ENCODE measurements at regions not wholly inside any gene's neighbourhood (a gene's known extent, or its start where the extent isn't known, plus 50 kb on each side); places are given as distances from the start of the nearest gene placed in this dataset.

GRCh38 chr11:92787638-92788037 is 181.8 kb upstream of the MTNR1B start:
- no peak for DNase-seq
- Mint-ChIP-seq H3K4me3 (no peak overlapping the region), H3K36me3 (ENCODE audit: insufficient read depth in 1 of 3, low read depth in 3 of 3) (peaks cover 6 to 25% (median 24%) of the 10 kb centered on the region in 3 experiments; a peak in 5 of 7 replicates), H3K27ac (no peak overlapping the region), H3K4me1 (peaks cover 16 to 24% of the 10 kb centered on the region in 2 experiments), H3K27me3 (ENCODE audit: low read depth) (no peaks in the 10 kb centered on the region), H3K9me3 (no peaks in the 10 kb centered on the region; a peak in 1 of 5 replicates)
- WGBS (ENCODE audit: extremely low coverage, insufficient read length, low lambda C conversion rate), result no CpG with 5 or more reads among the region's 2 CpGs
- Histone ChIP-seq H3K9me3 (ENCODE audit: control insufficient read depth, low read depth, low read length) (no peaks in the 10 kb centered on the region), H3K14ac (ENCODE audit: insufficient read depth, low read length) (no peak overlapping the region), H3K4ac (ENCODE audit: low read depth, low read length) (no peak overlapping the region), H3K79me1 (ENCODE audit: insufficient read depth, low read depth, low read length, poor library complexity, severe bottlenecking) (no peaks in the 10 kb centered on the region), H3T11ph (ENCODE audit: low read length) (no peak overlapping the region), H2BK5ac (ENCODE audit: insufficient read length, low read length) (no peak overlapping the region), H3K18ac (ENCODE audit: insufficient read length, low read depth, low read length) (no peak overlapping the region), H4K5ac (ENCODE audit: insufficient read length, low read depth, low read length) (no peak overlapping the region), H3K79me2 (ENCODE audit: insufficient read depth, low read length) (no peaks in the 10 kb centered on the region), H2AFZ (ENCODE audit: low read length) (no peak overlapping the region), H3K27ac (ENCODE audit: insufficient read length, low read depth, low read length) (no peak overlapping the region), H2BK20ac (ENCODE audit: low read depth, low read length, poor library complexity, severe bottlenecking) (no peak overlapping the region), H3K4me1 (ENCODE audit: insufficient read depth, low read length) (peaks cover 3% of the 10 kb centered on the region), H4K8ac (replicated peaks; ENCODE audit: insufficient read length, low read depth, low read length) (no peak overlapping the region), H3K56ac (ENCODE audit: insufficient read length, low read depth, low read length) (no peak overlapping the region), H3K4me2 (ENCODE audit: insufficient read depth, insufficient read length, low read length) (no peak overlapping the region), H2AK5ac (ENCODE audit: insufficient read length, low read length) (no peak overlapping the region), H3K23ac (ENCODE audit: insufficient read length, low read depth, low read length) (no peak overlapping the region), H4K91ac (ENCODE audit: insufficient read length, low read depth, low read length) (no peak overlapping the region), H3K27me3 (ENCODE audit: insufficient read depth, low read length) (no peaks in the 10 kb centered on the region), H2BK12ac (ENCODE audit: insufficient read length, low read depth, low read length) (no peak overlapping the region), H2BK120ac (ENCODE audit: low read depth, low read length, poor library complexity, severe bottlenecking) (no peak overlapping the region), H3K9ac (ENCODE audit: extremely low read depth, insufficient read length, low read length) (no peak overlapping the region), H4K20me1 (ENCODE audit: control insufficient read depth, insufficient read depth, insufficient read length) (no peaks in the 10 kb centered on the region), H3K23me2 (ENCODE audit: insufficient read length, low read depth, low read length, poor library complexity, severe bottlenecking) (no peaks in the 10 kb centered on the region), H2BK15ac (ENCODE audit: low read depth, low read length) (no peak overlapping the region)
- TF ChIP-seq CTCF (conservative IDR thresholded peaks at IDR 0.05), result no peak
